ENCODE measurements at regions not wholly inside any gene's neighbourhood (a gene's known extent, or its start where the extent isn't known, plus 50 kb on each side); places are given as distances from the start of the nearest gene placed in this dataset.

DNA sequence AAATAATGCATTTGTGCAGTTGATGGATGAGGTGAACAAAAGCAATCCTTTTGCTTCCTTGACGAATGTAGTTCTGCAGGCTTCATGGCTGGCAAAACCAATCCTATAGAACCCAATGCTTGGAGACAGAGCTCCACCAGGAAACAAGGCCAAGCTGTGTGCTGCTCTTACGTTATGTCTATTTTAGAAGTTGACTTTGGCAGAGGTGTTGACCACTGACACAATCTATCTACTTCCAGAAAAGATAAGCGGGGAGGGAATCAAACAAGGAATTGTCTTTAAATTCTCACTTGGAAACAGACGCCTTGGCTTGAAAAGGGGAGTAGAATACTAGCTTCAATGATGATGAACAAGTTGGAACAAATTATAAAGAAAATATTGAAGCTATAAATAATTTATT, 211.2 kb downstream of the SETD4 start:
- DNase-seq (ENCODE audit: low read depth in 2 of 2), result no peak

DNA sequence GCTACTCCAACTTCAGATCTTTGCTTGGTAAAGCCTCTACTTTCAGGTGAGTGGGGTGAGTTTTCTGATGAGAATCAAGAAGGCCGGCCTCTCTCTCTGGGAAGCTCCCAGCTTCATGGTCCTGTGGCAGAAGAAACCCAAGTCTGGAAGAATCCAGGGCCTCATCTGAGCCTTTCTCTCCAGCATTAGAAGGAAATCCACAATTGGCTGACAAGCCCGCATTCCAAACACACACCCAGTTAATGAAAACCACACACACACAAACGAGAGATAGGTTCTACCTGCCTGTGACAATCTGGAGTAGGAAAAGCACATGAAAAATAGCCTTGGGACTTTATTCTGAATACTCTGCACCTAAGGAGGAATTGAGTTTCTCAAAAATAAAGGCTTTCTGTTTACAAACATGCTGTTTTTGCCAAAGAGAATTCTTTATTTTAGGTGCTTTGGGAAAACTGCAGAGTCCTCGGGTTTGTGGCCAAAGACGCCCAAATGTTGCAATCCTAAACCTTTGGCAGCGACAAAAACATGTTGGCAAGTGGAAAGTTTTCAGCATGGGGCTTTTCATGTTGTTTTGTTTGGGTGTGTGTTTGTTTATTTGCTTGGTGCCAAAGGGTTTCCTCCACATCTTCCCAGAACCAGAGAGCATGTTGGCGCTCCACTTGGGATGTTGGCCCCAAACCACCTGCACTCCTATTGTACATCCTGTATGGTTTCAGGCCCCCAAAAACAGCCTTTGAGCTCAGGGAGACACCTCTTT, 216.2 kb downstream of the SETD4 start:
- DNase-seq (ENCODE audit: low read depth in 2 of 2), result no peak

DNA sequence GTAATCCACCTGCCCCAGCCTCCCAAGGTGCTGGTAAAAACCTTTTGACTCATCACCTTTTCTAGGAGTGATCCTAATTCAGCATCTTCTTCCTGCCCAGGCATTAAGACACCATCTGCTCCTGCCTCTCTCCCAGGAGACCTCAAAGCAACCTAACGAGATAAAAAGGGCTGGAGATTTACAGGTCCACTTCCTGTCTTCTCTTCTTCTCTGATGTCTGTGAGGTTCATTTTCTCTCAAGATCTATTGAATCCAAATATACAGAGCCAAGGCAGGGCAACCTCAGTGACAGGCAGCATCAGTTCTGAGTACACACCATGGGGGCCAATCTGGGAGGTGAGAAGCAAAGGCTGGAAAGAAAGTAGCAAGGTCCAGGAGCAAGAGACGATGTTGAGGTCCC, 219.4 kb downstream of the SETD4 start:
- DNase-seq (ENCODE audit: low read depth in 2 of 2), result no peak

DNA sequence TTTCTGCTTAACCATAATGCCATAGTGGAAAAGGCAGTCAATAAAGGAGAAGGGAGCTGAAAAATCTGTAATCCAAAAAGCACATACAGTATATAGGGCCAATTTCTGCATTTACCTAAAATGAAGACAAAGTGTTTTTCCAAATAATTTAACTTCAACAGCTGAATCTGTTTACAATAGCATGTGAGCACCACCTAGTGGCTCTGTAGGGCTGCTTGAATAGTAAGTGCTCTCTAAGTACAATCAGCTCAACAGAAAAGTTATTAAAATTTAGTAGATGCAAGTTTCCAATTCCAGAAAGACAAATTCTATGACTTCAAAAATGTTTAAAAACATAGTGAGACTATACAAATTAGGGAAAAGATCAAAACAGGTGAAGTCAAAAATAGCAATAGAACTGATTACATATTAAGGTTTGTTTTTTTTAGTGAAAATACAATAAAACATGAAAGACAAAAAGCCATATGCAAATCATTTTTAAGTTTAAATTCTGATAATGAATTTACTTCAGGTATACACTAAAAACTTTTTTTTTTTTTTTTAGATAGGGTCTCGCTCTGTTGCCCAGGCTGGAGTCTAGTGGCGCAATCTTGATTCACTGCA, 220.0 kb downstream of the SETD4 start:
- DNase-seq (ENCODE audit: low read depth in 2 of 2), result peak; percentile 22 to 26

DNA sequence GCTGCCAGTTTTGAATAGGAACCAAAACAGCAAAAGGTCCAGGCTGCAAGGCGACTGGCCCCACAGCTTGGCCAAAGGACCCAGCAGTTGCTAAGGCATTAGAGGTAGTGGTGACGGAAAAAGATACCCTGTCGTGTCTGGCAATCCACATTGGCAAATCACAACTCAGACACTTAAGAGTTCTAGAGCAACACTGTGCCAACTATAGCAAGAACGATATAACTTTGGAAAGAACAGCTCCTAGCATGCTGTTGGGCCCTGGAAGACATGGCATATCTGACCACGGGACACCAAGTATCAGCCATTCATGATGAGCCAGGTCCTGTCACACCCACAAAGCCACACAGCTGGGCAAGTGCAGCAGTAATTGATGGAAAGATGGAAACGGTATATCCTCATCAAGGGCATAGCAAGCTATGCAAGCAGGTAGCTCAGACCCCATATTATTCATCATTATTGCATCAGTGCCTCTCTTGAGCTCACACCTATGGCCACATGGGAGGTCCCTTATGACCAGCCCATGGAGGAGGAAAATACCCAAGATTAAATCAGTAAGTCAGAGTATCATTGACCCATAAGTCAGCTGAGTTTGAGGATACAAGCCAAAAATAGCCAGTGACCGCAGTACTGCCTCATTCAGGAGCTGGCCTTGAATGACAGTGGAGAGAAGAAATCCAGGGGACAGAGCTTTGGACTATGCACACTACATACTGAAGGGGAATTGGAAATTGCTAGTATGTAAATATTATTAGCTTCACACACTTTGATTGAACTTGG, 221.2 kb downstream of the SETD4 start:
- no peak for DNase-seq (ENCODE audit: low read depth in 2 of 2)

DNA sequence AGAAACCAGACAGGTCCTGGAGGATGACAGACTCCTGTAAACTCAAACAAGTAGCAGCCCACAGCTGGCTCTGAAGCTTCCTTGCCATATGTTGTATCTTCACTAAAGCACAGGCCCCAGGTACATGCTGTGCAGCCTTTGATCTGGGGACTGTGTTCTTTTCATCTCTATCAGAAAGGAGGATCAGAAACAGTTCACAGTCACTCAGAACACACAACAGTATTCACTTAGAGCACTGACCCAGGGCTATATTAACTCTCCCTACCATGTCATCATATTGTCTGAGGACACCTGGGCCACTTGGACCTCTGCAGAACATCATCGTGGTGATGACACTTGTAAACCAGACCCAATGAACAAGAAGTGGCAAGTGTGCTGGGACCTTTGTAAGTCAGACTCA, 222.0 kb downstream of the SETD4 start:
- no peak for DNase-seq (ENCODE audit: low read depth in 2 of 2)

DNA sequence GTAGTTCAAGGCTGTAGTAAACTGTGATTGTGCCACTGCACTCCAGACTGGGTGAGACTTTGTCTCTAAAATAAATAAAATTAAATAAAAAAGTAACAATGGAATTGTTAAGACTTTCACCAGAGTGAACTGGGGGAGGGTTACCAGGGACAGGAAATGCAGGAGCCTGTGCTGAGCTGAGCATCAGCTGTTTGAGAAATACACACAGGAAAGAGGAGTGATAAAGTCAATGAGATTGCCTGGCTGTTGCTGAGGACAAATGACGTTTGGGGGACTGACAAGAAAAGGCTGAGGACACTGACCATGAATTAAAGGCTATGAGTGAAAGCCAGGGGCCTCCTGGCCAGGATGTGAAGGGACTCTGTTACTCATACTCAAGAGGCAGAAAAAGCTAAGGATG, 226.3 kb downstream of the SETD4 start:
- DNase-seq (ENCODE audit: low read depth in 2 of 2), result no peak

DNA sequence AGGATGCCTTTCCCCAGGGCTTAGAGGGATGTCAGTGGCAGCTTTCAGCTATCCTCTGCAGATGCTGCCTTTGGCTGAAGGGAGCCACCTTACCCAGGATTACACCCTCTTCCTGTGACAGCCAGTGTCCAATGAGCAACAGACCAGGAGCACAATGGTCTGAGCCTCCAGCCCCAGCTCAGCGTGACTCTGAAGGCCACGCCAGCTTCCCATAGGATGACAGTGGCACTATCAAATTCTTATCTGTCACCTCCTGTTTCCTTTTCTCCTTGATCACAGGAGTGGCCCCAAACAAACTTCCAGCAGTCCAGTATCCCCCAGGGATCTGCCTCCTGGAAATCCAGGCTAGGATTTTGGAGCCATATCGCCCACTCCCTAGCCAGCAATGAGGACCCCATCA, 226.9 kb downstream of the SETD4 start:
- DNase-seq (ENCODE audit: low read depth in 2 of 2), result no peak

DNA sequence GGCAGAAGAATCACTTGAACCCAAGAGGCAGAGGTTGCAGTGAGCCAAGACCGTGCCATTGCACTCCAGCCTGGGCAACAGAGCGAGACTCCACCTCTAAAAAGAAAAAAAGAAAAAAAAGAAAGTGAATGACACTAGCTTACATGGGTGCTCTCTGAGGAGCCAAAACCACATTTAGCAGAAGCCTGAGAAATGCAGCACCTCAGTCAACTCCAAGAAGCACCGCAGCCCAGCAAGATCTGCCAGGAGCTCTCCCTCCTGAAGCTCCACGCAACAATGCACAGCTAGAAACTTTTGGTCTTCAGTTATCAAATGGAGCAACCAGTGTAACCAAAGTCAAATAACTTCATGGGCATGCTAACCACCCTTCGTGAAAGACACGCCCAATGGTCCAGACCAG, 229.1 kb downstream of the SETD4 start:
- no peak for DNase-seq (ENCODE audit: low read depth in 2 of 2)

DNA sequence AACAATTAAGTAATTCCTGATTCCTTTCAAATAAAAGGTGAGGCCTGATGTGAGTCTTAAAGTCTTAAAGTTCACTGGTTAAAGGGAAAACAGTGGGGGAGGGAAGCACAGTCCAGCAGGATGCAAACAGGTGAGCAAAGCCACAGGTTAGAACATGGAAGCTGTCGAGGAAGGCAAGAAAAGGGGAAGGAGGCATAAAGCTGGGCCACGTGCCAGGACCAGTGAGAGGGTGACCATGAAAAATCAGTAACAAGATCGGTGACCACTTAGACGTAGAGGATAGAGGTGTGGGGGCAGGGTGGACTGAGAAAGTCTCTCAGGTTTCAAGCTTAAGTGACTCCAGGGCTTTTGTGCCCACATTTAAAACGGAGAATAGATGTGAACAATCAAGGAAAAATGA, 231.3 kb downstream of the SETD4 start:
- DNase-seq (ENCODE audit: low read depth in 2 of 2), result no peak

DNA sequence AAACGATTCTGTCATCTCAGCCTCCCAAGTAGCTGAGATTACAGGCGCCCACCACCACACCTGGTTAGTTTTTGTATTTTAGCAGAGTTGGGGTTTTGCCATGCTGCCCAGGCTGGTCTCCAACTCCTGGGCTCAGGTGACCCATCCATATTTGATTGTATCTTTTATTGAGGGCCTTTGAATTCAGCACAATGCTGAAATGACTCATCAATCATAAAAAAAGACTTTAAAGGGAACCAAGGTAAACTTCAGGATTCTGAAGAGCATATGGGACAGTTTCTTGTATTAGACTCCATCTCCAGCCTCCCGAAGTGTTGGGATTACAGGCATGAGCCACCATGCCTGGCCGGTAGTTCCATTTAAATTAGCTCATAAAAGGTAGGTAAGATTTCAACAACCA, 232.2 kb downstream of the SETD4 start:
- DNase-seq (ENCODE audit: low read depth in 2 of 2), result no peak

DNA sequence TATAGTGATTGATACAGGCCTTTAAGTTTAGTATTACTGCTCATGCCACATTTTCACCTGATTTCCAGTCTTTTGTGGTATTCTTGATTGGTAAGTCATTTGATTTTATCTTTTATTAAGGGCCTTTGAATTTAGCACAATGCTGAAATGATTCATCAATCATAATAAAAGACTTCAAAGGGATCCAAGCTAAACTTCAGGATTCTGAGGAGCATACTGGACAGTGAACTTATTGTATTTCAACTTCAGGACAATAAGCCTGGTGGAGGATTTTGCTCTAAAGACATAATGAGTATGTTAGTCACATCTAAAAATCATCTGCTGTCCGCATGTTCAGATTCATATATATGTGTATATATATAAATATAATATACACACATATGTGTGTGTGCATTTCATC, 233.3 kb downstream of the SETD4 start:
- DNase-seq (ENCODE audit: low read depth in 2 of 2), result no peak

DNA sequence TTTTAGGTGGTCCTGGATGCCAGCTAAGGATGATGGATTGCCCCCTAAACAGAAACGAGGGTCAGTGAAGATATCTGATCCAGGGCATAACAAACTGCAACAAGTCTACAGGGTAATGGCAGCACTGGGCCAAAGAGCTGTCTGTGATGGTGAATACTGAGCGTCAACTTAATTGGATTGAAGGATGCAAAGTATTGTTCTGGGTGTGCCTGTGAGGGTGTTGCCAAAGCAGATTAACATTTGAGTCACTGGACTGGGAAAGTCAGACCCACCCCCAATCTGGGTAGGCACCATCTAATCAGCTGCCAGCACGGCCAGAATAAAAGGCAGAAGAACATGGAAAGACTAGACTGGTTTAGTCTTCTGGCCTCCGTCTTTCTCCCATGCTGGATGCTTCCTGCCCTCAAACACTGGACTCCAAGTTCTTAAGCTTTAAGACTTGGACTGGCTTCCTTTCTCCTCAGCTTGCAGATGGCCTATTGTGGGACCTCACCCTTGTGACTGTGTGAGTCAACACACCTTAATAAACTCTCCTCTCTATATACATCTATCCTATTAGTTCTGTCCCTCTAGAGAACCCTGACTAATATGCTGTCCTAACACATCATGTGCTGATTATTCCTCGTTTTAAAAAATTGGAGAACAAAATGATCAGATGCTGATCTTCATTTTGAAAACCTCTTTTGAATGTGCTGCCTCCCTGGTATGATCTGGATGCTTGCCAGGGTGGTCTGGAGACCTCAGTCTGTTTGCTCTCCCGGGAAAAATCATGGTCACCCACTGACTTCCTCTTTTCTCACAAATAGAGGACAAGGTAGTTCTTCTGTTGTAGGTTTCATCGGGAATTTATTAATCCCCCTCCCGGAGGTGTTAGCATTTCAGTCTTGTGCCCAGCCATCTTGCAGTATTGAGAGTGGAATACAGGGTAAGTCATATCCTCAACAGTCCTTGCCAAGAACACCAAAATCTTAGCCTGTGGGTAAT, 234.7 kb downstream of the SETD4 start:
- DNase-seq (ENCODE audit: low read depth in 2 of 2), result no peak

DNA sequence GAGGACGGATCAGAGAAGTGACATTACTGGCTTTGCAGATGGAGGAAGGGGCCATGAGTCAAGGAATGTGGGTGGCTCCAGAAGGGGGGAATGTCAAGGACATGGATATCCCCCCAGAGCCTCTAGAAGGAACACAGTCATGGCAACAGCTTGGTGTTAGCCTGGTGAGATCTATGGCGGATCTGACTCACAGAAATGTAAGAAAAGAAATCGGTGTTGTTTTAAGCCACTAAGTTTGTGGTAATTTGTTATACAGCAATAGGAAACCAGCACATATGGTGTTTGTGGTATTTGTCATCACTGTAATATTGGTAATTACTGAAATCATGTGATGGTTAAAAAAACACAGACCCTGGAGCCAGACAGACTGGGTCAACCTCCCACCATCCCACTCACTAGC, 236.2 kb downstream of the SETD4 start:
- no peak for DNase-seq (ENCODE audit: low read depth in 2 of 2)

DNA sequence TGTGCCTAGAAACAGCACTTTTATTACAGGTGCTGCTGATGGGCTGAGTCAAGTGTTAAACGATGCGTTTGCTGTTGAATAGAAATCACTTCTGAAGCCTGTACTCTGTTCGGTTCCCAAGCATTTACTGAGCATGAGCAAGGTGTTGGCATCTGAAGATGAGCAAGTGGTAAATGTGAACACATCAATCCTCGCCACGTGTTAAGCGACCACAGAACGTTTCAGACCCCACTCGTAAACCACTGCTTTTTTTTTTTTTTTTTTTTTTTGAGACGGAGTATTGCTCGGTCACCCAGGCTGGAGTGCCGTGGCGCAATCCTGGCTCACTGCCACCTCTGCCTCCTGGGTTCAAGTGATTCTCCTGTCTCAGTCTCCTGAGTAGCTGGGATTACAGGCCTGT, 241.2 kb downstream of the SETD4 start:
- DNase-seq (ENCODE audit: low read depth in 2 of 2), result no peak

DNA sequence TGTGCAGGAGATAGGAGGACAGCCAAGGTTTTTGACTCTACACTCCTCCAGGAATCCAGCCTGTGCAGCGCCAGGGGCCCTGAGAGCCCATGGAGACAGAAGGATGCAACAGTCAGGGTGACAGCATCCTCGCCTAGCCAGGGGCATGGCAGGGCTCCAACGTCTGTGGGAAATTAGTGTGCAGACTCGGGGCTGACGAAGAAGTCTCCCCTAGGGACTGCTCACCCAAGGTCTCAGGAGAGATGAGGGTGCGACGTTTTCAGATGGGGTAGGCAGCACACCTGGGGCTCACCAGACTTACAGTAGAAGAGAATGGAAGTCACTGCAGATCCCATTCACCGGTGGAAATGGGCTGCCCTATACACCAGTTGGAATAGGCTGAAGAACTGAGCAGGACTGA, 241.7 kb downstream of the SETD4 start:
- no peak for DNase-seq (ENCODE audit: low read depth in 2 of 2)

DNA sequence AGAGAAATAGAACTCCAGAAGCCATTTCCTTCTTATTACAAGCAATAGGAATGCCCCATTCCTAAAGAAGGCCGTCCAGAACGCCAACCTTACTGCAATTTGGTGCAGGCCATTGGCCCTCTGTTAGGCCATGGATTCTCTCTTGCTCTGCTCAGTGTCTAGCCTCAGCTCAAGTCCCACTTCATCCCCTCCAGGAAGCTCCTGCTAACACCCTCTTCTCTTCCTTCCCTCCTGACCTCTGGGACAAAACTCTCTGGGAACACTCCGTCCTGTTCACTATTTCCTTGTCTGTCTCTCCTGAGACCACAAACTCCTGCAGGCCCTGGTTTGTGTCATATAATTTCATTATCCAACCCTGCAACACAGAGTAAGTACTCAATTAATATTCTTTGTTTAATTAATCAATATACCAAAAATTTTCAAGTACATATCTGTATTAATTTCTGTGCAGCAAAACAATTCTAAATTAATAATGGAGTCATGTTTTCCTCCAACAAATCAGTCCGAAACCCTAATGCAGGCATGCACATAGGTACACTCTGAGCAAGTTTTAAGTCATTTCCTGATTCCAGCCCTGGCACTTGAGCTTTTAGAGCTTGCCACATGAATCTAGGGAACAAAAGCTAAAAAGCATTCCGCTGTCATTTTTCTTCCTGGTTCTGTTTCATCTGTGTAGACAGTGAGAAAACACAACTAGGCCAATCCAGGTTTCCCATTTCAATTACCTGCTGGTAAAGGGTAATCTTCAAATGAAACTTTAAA, 245.3 kb downstream of the SETD4 start:
- no peak for DNase-seq (ENCODE audit: low read depth in 2 of 2)

DNA sequence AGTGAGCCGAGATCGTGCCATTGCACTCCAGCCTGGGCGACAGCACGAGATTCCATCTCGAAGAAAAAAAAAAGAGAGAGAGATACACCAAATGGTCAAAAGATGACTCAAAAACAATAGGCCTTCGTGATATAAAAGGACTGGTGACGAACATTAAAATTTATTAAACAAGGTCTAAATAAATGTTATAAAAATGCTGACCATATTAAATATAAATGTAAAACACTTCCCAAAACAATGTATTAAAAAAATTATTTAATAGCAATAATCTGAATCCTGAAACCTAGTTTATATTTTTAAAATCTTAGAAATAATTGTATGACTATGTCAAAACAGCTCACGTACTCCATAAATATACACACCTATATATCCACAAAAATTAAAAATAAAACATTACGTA, 247.6 kb downstream of the SETD4 start:
- DNase-seq (ENCODE audit: low read depth in 2 of 2), result no peak

DNA sequence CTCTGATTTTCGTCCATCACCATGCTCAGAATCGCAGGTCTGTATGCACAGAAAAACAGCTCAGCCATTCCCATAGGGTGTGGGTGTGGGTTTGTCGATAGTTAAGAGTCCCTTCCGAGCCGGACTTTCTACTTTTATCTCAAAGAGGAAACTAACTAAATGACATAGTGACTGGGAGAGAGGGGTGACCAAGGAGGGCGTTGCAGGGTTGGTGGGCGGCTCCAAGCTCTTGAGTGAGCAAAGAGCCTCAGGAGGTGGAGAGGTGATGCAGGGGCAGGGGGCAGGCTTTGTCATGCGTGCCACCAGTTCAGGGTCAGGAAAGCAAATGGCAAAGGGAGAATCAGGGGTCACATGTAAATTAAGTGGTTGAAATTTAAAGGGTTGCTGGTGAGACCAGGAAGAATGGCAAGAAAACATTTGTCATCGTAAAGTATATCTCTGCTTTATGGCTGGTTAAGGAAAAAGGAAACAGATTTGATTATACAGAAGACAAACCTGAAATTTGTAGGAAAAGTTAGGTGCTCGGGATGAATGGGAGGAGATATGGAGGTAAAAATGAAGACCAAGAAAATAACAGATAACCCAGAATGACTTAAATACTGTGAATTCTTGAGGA, 249.0 kb downstream of the SETD4 start:
- DNase-seq (ENCODE audit: low read depth in 2 of 2), result no peak

DNA sequence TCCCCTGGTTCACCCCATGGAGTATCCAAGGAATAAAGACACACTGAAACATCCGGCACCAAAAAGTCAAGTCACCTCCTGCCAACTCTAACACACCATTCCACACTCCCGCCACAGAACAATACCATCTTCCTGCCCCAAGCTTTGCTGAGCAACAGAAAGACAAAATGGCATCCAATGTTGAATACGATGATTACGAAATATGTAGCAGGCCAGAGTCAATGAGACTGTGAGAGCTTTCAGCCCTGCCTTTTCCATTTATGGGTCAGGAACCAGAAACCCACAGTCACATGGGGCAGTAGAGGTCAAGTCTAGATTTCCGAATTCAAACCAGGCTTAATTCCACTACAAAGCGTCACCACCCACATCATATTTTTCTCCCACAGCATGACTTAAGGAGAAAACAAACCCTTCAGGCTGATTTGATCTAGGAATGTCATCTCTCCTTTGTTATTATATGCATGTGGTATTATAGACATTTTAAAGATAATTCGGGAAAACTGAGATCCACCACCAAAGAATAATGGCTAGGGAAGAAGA, 249.8 kb downstream of the SETD4 start:
- DNase-seq (ENCODE audit: low read depth in 2 of 2), result no peak

All from activated CD4-positive, alpha-beta T cell treated with anti-CD3 and anti-CD28 coated beads for 24 hours (primary cell).